Gastroesophageal sphincter (tissue), 4 donors: ENCODE measurements at regions not wholly inside any gene's neighbourhood (a gene's known extent, or its start where the extent isn't known, plus 50 kb on each side); places are given as distances from the start of the nearest gene placed in this dataset.

Experiments
- ATAC-seq: fragments of 150-250 bp; one replicate; pipeline ENCODE4 v1.9.1; 2016; ENCODE audit warnings: mild to moderate bottlenecking, moderate library complexity
- H3K27ac ChIP-seq, 4 donors: fragments of 200-600 bp; sonication (generic) in 3 of 4; 1 replicate in 3 of 4; 2 replicates in 1 of 4; pipeline ENCODE4 v1.5.1; 2016 to 2019
- H3K27me3 ChIP-seq: fragments of 200-600 bp; sonication (generic); one replicate; pipeline ENCODE4 v1.5.1; 2019
- H3K36me3 ChIP-seq, 2 donors: fragments of 200-600 bp; sonication (generic); one replicate each; pipeline ENCODE4 v1.5.1; 2019; ENCODE audit warnings: control low read depth in 1 of 2
- H3K4me1 ChIP-seq, 3 donors: fragments of 200-600 bp; sonication (generic); 1 replicate in 2 of 3; 2 replicates in 1 of 3; pipeline ENCODE4 v1.5.1; 2016 to 2019; ENCODE audit warnings: control low read depth in 2 of 3
- H3K4me3 ChIP-seq, 2 donors: fragments of 200-600 bp; sonication (generic); one replicate each; pipeline ENCODE4 v1.5.1; 2019; ENCODE audit warnings: mild to moderate bottlenecking in 1 of 2, moderate library complexity in 1 of 2
- H3K9me3 ChIP-seq, 3 donors: fragments of 200-600 bp; sonication (generic); one replicate each; pipeline ENCODE4 v1.5.1; 2017 to 2019; ENCODE audit warnings: control low read depth in 2 of 3
- EP300 ChIP-seq: sonication (generic); formaldehyde crosslinking; IDR thresholded peaks from one replicate; pipeline ENCODE4 v1.6.1; 2017; ENCODE audit warnings: antibody characterized with exemption, mild to moderate bottlenecking
- POLR2A ChIP-seq, 2 donors: fragments of 450-650 bp; IDR thresholded peaks; one replicate each; pipeline ENCODE4 v1.6.1; 2017; ENCODE audit warnings: antibody characterized with exemption in 2 of 2, mild to moderate bottlenecking in 2 of 2, moderate library complexity in 1 of 2
- POLR2AphosphoS5 ChIP-seq: sonication (generic); formaldehyde crosslinking; IDR thresholded peaks from one replicate; pipeline ENCODE4 v1.6.1; 2017; ENCODE audit warnings: antibody characterized with exemption
- WGBS, 2 donors: methylation state at CpG; one replicate each; pipeline ENCODE4 v1.1.5; 2018; ENCODE audit warnings: low coverage in 1 of 2; 5-methylcytosine and 5-hydroxymethylcytosine counted together
- TF ChIP-seq, protein P1 (sequence below), 4 experiments: fragments of 200-600 bp in 2 of 4; fragments of 450-650 bp in 2 of 4; sonication (generic) in 1 of 4; IDR thresholded peaks; one replicate each; pipeline ENCODE4 v1.5.1; 2017 to 2019; ENCODE audit warnings: antibody characterized with exemption in 4 of 4, mild to moderate bottlenecking in 2 of 4, moderate library complexity in 2 of 4

DNA sequence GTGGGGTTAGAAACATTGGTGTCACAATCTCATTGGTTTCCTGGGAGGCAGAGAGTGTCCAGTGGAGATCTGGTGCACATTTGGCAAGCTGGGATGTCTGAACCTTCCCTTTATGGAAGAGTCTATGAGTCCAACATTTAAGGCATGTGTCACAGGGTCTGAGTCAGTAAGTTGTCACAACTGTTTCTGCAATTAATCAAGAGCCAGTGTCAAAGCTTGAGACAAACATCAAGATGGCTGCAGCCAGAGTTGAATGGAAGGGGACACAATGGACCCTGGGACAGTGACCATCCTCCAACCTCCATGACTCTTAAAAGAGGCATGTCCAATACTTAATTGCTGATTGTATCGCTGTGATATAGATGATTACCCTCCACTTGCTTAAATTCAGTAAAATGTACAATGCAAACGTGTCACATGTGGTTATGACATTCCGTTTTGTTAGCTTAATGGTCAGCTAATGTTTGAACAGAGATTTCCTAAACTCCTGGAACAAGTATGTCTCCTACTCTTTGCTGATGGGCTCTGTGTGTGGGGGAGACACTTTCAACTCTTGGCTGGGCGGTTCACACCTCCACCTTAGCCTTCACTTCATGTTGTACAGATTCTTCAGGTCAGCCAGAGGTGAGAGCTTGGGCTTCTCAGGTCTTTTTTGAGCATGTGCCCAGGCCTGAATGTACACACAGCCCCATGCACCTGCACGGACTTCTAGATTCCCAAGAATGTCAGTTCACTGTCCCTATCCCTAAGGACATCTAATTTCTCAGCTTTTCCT is 79.9 kb upstream of the PRR23E start:
- Histone ChIP-seq H3K9me3 (peaks cover 0 to 30% (median 0%) of the 10 kb centered on the region in 3 donors), H3K27me3 (no peaks in the 10 kb centered on the region), H3K27ac (no peak overlapping the region), H3K4me3 (no peak overlapping the region), H3K4me1 (no peaks in the 10 kb centered on the region), H3K36me3 (no peaks in the 10 kb centered on the region)
- WGBS, 2 donors = 43 to 66% methylated on average over 3 to 5 of the region's 5 CpGs
- no peak for TF ChIP-seq POLR2A (IDR thresholded peaks at IDR 0.05)
- TF ChIP-seq EP300 = no peak
- TF ChIP-seq, protein P1, sequence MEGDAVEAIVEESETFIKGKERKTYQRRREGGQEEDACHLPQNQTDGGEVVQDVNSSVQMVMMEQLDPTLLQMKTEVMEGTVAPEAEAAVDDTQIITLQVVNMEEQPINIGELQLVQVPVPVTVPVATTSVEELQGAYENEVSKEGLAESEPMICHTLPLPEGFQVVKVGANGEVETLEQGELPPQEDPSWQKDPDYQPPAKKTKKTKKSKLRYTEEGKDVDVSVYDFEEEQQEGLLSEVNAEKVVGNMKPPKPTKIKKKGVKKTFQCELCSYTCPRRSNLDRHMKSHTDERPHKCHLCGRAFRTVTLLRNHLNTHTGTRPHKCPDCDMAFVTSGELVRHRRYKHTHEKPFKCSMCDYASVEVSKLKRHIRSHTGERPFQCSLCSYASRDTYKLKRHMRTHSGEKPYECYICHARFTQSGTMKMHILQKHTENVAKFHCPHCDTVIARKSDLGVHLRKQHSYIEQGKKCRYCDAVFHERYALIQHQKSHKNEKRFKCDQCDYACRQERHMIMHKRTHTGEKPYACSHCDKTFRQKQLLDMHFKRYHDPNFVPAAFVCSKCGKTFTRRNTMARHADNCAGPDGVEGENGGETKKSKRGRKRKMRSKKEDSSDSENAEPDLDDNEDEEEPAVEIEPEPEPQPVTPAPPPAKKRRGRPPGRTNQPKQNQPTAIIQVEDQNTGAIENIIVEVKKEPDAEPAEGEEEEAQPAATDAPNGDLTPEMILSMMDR (IDR thresholded peaks at IDR 0.05) = no peak
- no peak for TF ChIP-seq POLR2AphosphoS5
- ATAC-seq = no peak

DNA sequence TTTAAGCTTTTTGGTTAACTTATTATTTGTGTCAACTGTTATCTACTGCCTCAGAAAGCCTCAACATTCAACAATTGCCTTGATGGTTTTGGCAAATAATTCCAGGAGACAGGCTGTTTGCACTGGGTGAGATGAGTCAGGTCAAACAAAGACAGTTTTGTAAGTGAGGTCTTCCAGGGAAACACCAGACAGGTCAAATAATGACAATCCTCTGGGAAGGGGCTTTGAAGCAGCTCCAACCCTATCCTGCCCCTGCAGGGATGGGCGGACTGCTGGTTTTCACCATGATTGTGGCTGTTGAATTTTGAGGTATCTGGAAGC is 79.4 kb upstream of the PRR23E start:
- H3K4me1 ChIP-seq = no peaks in the 10 kb centered on the region
- H3K36me3 ChIP-seq = no peaks in the 10 kb centered on the region
- ATAC-seq = no peak
- peaks cover 0 to 30% (median 0%) of the 10 kb centered on the region in 3 donors for H3K9me3 ChIP-seq
- WGBS, 2 donors = no CpG with 5 or more reads among the region's 1 CpG
- H3K27me3 ChIP-seq = no peaks in the 10 kb centered on the region
- no peak overlapping the region for H3K27ac ChIP-seq
- TF ChIP-seq POLR2A (IDR thresholded peaks at IDR 0.05) = no peak
- no peak for TF ChIP-seq EP300
- no peak for TF ChIP-seq POLR2AphosphoS5
- TF ChIP-seq, protein P1 (IDR thresholded peaks at IDR 0.05) = no peak
- H3K4me3 ChIP-seq = no peak overlapping the region

DNA sequence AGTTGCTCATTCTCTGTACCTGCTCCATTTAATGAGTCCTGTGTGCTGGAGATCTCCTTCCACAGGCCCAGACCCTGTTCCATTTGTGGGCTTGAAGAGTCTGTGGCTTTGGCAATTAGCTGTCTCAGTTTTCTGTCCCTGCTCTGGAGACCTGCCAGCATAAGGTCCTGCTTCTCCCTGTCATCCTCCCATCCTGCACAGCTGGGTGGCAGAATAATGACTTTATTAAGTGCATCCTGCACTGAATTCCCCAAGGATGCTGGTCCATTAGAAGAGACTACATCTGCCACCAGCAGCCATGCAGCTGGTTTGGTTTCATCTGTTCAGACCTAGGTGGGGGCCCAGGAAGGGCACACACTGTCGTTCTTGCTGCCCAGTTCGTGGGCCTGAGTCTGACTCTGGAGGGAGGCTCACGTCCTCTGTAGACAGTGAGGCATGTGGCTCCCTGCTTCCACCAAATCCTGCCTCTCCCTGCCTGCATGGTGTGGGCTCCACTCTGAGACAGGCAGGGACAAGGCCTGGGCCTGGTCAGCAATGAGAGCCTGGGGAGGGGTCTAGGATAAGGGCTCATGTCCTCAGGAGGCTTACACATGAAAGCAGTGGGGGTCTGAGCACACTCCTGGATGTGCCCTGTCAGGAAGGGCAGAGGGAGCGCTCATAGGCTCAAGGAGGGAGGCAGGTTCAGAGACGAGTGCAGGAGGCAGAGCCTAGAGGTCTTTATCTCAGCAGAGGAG is 78.4 kb upstream of the PRR23E start:
- H3K4me3 ChIP-seq = no peak overlapping the region
- H3K36me3 ChIP-seq = no peaks in the 10 kb centered on the region
- 43 to 75% methylated on average over 2 of the region's 5 CpGs for WGBS, 2 donors
- TF ChIP-seq EP300 (no peak), POLR2A (IDR thresholded peaks at IDR 0.05) (no peak), POLR2AphosphoS5 (no peak)
- TF ChIP-seq, protein P1 (IDR thresholded peaks at IDR 0.05) = no peak
- H3K4me1 ChIP-seq = no peaks in the 10 kb centered on the region
- no peaks in the 10 kb centered on the region for H3K27me3 ChIP-seq
- peaks cover 0 to 30% (median 0%) of the 10 kb centered on the region in 3 donors for H3K9me3 ChIP-seq
- ATAC-seq = no peak
- no peak overlapping the region for H3K27ac ChIP-seq

DNA sequence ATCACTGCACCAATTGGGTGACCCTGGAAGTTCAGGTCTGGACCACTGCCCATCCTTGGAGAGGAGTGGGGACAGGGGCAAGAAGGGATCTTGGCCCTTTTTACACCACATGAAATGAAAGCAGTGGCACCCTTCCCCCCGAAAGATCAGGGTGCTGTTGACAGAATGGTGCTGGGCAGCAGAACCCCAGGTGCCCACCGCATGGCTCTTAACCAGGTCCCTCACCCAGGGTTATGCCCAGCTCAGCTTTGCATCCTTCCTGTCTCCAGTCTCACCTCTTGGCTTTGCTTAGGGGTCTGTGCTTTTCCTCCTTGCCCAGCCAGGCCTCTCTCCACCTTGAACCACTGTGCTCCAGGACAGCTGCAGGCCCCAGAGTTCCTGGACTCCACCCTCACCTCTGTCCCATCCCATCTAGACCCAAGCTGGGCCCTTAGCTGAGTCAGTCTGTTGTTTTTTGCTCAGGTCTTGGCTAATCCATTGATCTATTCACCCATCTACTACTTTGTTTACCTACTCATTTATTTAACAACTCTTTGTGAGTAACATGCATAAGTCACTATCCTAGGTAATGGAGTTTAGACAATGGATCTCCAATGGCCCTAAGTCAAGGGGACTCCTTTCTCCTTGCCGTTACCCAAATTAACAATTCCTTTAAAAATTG is 77.1 kb upstream of the PRR23E start:
- TF ChIP-seq POLR2A (IDR thresholded peaks at IDR 0.05) (no peak), EP300 (no peak), POLR2AphosphoS5 (no peak)
- TF ChIP-seq, protein P1 (IDR thresholded peaks at IDR 0.05) = no peak
- Histone ChIP-seq H3K9me3 (peaks cover 0 to 30% (median 0%) of the 10 kb centered on the region in 3 donors), H3K27me3 (peaks cover under 1% of the 10 kb centered on the region), H3K4me3 (no peak overlapping the region), H3K27ac (no peak overlapping the region), H3K36me3 (no peaks in the 10 kb centered on the region), H3K4me1 (no peaks in the 10 kb centered on the region)
- 92 to 100% methylated on average over 1 of the region's 3 CpGs for WGBS, 2 donors
- no peak for ATAC-seq
